Gastrocnemius medialis (tissue), 4 donors: ENCODE measurements at regions not wholly inside any gene's neighbourhood (a gene's known extent, or its start where the extent isn't known, plus 50 kb on each side); places are given as distances from the start of the nearest gene placed in this dataset.
A peak's percentile ranks its signal among the peaks of the same experiment; 100 is the strongest.

ENCODE experiments used
- ATAC-seq, 2 donors: fragments of 150-250 bp; one replicate each; pipeline ENCODE4 v1.9.1; 2016
- DNase-seq, 2 donors: peaks; one replicate each; pipeline ENCODE4 v3.0.0-alpha.2; 2019
- H3K27ac ChIP-seq, 4 donors: fragments of 200-600 bp; sonication (generic); 1 replicate in 1 of 4; 2 replicates in 3 of 4; pipeline ENCODE4 v1.5.1; 2016 to 2018; ENCODE audit warnings: mild to moderate bottlenecking in 2 of 4, moderate library complexity in 1 of 4
- H3K27me3 ChIP-seq, 3 donors: fragments of 200-600 bp; sonication (generic) in 2 of 3; 1 replicate in 1 of 3; 2 replicates in 2 of 3; pipeline versions ENCODE4 v1.5.1 to v1.6.0; 2016 to 2019; ENCODE audit warnings: mild to moderate bottlenecking in 1 of 3, moderate library complexity in 1 of 3
- H3K36me3 ChIP-seq, 2 donors: fragments of 200-600 bp; sonication (generic) in 1 of 2; one replicate each; pipeline ENCODE4 v1.5.1; 2017 to 2018
- H3K4me1 ChIP-seq, 2 donors: fragments of 200-600 bp; sonication (generic) in 1 of 2; one replicate each; pipeline ENCODE4 v1.5.1; 2016 to 2017; ENCODE audit warnings: mild to moderate bottlenecking in 2 of 2
- H3K4me3 ChIP-seq, 4 donors: fragments of 200-600 bp; sonication (generic) in 3 of 4; 1 replicate in 1 of 4; 2 replicates in 3 of 4; pipeline ENCODE4 v1.5.1; 2016 to 2019; ENCODE audit warnings: mild to moderate bottlenecking in 2 of 4
- H3K9me3 ChIP-seq, 3 donors: fragments of 200-600 bp; sonication (generic) in 2 of 3; 1 replicate in 1 of 3; 2 replicates in 2 of 3; pipeline ENCODE4 v1.5.1; 2016 to 2019
- POLR2A ChIP-seq, 2 donors: fragments of 450-650 bp; IDR thresholded peaks; one replicate each; pipeline ENCODE4 v1.6.1; 2017; ENCODE audit warnings: antibody characterized with exemption in 2 of 2, mild to moderate bottlenecking in 2 of 2, moderate library complexity in 2 of 2
- in situ Hi-C, 4 donors: fragments of 200-750 bp; cut with MboI; loops; one replicate each; pipeline versions ENCODE4 v1.15.0 to v1.8.0; 2017; ENCODE audit warnings: low sequenced_read_pairs in 4 of 4
- intact Hi-C: fragments of 100-400 bp; cut with DNase I; formaldehyde crosslinking; loops from one replicate; pipeline ENCODE4 v1.15.1; 2023; ENCODE audit warnings: low total_unique reads
- TF ChIP-seq, protein P1 (sequence below), 5 experiments: fragments of 450-650 bp in 3 of 5; fragments of 200-600 bp in 2 of 5; sonication (generic) in 2 of 5; IDR thresholded peaks in 4 of 5; conservative IDR thresholded peaks in 1 of 5; 1 replicate in 4 of 5; 2 replicates in 1 of 5; pipeline ENCODE4 v1.5.1; 2016 to 2019; ENCODE audit warnings: antibody characterized with exemption in 5 of 5, mild to moderate bottlenecking in 3 of 5, moderate library complexity in 3 of 5

DNA sequence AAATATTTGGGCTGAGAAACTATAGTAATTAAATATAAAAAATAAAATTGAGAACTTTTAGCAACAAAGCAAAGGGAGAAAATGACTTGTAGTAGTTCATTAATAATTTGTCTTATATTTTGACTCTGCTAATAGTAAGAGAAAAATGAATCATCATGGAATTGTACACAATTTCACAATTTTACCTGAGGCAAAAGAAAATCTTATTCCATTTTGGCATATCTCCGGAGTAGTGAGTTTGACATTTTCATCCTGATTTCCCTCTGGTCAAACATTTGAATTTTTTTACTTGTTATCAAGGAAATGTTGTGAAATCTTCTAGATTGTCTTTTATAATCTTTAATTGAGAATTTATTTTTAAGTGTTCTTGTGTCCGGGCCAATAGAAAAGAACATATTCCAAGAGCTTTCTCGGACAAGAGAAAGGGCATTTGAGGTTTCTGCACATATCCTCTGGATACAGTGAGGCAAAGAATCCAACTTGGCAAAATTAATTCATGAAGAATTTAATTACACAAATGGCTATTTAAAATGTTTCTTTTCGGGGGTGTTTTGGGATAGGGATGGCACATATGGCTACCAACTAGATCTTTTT, 89.3 kb upstream of the IGSF10 start:
- TF ChIP-seq, protein P1, sequence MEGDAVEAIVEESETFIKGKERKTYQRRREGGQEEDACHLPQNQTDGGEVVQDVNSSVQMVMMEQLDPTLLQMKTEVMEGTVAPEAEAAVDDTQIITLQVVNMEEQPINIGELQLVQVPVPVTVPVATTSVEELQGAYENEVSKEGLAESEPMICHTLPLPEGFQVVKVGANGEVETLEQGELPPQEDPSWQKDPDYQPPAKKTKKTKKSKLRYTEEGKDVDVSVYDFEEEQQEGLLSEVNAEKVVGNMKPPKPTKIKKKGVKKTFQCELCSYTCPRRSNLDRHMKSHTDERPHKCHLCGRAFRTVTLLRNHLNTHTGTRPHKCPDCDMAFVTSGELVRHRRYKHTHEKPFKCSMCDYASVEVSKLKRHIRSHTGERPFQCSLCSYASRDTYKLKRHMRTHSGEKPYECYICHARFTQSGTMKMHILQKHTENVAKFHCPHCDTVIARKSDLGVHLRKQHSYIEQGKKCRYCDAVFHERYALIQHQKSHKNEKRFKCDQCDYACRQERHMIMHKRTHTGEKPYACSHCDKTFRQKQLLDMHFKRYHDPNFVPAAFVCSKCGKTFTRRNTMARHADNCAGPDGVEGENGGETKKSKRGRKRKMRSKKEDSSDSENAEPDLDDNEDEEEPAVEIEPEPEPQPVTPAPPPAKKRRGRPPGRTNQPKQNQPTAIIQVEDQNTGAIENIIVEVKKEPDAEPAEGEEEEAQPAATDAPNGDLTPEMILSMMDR (IDR thresholded peaks at IDR 0.05 in 4 of 5, conservative IDR thresholded peaks at IDR 0.05 in 1 of 5), result no peak
- H3K27me3 ChIP-seq, result no peaks in the 10 kb centered on the region
- no peak for DNase-seq
- in situ Hi-C loops (no loop called here), intact Hi-C loops (no loop called here)
- no peak overlapping the region for H3K27ac ChIP-seq
- no peaks in the 10 kb centered on the region for H3K9me3 ChIP-seq
- H3K4me3 ChIP-seq, result no peak overlapping the region
- H3K4me1 ChIP-seq, result no peaks in the 10 kb centered on the region
- ATAC-seq, result no peak
- no peaks in the 10 kb centered on the region for H3K36me3 ChIP-seq

DNA sequence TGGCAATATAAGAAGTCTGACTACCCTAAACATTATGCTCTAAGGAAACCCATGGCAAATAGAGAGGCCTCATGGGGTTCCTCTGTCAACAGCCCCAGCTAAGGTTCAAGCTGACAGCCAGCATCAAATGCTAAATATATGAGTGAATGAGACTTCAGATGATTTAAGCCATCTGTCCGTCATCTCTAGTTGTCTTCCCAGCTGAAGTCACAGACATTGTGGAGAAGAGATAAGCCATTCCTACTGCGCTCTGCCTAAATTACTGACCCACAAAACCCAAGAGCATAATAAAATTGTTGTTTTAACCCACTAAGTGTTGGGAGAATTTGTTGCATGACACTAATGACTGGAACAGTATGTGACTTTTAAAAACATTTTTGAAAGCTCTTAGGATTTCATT, 87.3 kb upstream of the IGSF10 start:
- Histone ChIP-seq H3K4me1 (no peaks in the 10 kb centered on the region), H3K27ac (no peak overlapping the region), H3K4me3 (no peak overlapping the region), H3K9me3 (no peaks in the 10 kb centered on the region), H3K27me3 (no peaks in the 10 kb centered on the region), H3K36me3 (no peaks in the 10 kb centered on the region)
- intact Hi-C loops, result no loop called here
- DNase-seq (no peak), ATAC-seq (peak in 1 of 2 donors; percentile 62)
- in situ Hi-C loops, result no loop called here
- TF ChIP-seq POLR2A (IDR thresholded peaks at IDR 0.05), result no peak
- TF ChIP-seq, protein P1 (IDR thresholded peaks at IDR 0.05 in 4 of 5, conservative IDR thresholded peaks at IDR 0.05 in 1 of 5), result no peak

DNA sequence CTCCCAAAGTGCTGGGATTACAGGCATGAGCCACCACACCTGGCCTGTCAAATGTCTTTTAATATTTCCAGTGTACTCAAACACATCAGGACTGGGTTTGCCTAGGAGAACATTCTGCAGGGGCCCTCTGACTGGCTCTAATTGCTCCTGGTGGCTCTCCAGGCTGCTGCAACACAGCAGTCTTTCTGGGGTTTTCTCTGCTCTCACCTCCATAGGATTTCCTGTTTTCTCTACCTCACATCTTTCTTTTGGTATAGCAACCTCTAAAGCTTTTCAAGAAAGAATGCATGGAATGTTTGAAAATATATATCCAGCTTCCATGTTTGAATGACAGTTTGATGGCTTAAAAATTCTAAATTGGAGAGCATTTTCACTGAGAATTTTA, 83.3 kb upstream of the IGSF10 start:
- intact Hi-C loops (no loop called here), in situ Hi-C loops (no loop called here)
- TF ChIP-seq, protein P1 (IDR thresholded peaks at IDR 0.05 in 4 of 5, conservative IDR thresholded peaks at IDR 0.05 in 1 of 5), result no peak
- no peak for TF ChIP-seq POLR2A (IDR thresholded peaks at IDR 0.05)
- DNase-seq (no peak), ATAC-seq (no peak)
- H3K4me1 ChIP-seq, result peaks cover 2 to 5% of the 10 kb centered on the region in 2 donors
- no peak overlapping the region for H3K4me3 ChIP-seq
- no peaks in the 10 kb centered on the region for H3K27me3 ChIP-seq
- no peak overlapping the region for H3K27ac ChIP-seq
- no peaks in the 10 kb centered on the region for H3K36me3 ChIP-seq
- no peaks in the 10 kb centered on the region for H3K9me3 ChIP-seq

DNA sequence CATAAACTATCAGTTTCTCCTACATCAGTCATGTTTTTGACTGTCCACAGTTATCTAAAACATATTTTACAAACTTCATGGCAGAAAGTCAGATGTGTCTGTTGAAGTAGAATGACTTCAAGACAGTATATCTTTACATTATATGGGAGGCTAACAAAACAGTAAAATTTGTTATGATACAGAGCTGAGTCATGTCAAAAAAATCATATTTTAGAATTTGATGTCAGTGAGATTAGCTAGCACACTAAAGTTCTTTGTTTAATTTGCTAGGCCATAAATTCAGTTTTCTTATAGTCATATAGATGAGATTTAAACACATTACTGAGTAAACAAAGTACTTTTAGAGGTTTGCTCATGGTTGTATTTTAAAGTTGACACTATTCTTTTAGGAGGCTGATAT, 80.3 kb upstream of the IGSF10 start:
- Histone ChIP-seq H3K4me3 (no peak overlapping the region), H3K36me3 (no peaks in the 10 kb centered on the region), H3K27ac (no peak overlapping the region), H3K4me1 (peaks cover 5 to 8% of the 10 kb centered on the region in 2 donors), H3K9me3 (no peaks in the 10 kb centered on the region), H3K27me3 (no peaks in the 10 kb centered on the region)
- intact Hi-C loops (no loop called here), in situ Hi-C loops (no loop called here)
- ATAC-seq (no peak), DNase-seq (no peak)
- no peak for TF ChIP-seq POLR2A (IDR thresholded peaks at IDR 0.05)
- TF ChIP-seq, protein P1 (IDR thresholded peaks at IDR 0.05 in 4 of 5, conservative IDR thresholded peaks at IDR 0.05 in 1 of 5), result no peak

DNA sequence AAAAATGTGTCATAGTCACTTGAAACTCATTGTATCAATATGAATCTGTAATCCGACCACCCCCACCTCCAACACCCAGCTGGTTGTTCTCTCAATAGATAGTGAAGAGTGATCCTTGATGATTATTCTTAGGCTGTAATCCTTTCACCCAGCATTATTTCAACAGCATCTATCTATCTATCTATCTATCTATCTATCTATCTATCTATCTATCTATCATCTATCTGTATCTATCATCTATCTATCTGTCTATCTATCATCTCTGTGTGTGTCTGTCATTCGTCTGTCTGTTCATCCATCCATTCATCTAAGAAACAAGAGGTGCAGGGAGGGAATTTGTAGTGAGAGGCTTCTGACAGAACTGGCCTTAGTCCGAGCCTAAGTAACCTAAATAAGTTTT, 78.7 kb upstream of the IGSF10 start:
- DNase-seq (no peak), ATAC-seq (no peak)
- peak overlapping the region in 1 of 4 donors; percentile 53 for H3K27ac ChIP-seq
- H3K4me3 ChIP-seq, result no peak overlapping the region
- in situ Hi-C loops, result no loop called here
- H3K4me1 ChIP-seq, result peaks cover 5 to 8% of the 10 kb centered on the region in 2 donors
- H3K9me3 ChIP-seq, result no peaks in the 10 kb centered on the region
- no peaks in the 10 kb centered on the region for H3K36me3 ChIP-seq
- no peaks in the 10 kb centered on the region for H3K27me3 ChIP-seq
- no peak for TF ChIP-seq POLR2A (IDR thresholded peaks at IDR 0.05)
- TF ChIP-seq, protein P1 (IDR thresholded peaks at IDR 0.05 in 4 of 5, conservative IDR thresholded peaks at IDR 0.05 in 1 of 5), result no peak
- intact Hi-C loops, result loop anchor here (5.0 kb wide), 1 partner anchor 93 kb away; no protein-coding TSS in a partner anchor
